GM12872 (cell line): ENCODE measurements at regions not wholly inside any gene's neighbourhood (a gene's known extent, or its start where the extent isn't known, plus 50 kb on each side); places are given as distances from the start of the nearest gene placed in this dataset.

ENCODE experiments used
- TF ChIP-seq, protein P1 (sequence below): IDR thresholded peaks from 3 replicates; pipeline ENCODE4 v1.5.1; 2011; ENCODE audit warnings: low read depth, mild to moderate bottlenecking, low read length, moderate library complexity; ENCODE audit not compliant: insufficient read depth

DNA sequence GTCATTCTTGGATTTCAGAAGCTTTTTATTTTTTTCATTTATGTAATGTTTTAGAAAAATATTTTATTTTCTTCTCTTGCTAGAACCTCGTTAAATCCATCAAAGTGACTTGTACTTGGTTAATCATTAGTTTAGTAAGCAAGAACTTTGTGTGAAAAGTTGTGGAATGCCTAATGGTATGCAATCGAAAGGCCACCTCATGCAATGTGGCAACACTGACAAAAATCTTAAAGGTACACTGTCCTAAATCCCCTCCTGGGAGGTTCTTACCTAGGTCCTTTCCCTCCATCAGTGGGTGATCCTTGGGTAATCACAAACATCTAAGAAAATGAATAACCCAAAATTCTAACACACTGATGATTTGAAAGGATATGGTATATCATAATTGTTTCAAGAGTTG, 304.2 kb downstream of the DNAH5 start:
- TF ChIP-seq, protein P1, sequence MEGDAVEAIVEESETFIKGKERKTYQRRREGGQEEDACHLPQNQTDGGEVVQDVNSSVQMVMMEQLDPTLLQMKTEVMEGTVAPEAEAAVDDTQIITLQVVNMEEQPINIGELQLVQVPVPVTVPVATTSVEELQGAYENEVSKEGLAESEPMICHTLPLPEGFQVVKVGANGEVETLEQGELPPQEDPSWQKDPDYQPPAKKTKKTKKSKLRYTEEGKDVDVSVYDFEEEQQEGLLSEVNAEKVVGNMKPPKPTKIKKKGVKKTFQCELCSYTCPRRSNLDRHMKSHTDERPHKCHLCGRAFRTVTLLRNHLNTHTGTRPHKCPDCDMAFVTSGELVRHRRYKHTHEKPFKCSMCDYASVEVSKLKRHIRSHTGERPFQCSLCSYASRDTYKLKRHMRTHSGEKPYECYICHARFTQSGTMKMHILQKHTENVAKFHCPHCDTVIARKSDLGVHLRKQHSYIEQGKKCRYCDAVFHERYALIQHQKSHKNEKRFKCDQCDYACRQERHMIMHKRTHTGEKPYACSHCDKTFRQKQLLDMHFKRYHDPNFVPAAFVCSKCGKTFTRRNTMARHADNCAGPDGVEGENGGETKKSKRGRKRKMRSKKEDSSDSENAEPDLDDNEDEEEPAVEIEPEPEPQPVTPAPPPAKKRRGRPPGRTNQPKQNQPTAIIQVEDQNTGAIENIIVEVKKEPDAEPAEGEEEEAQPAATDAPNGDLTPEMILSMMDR, result no peak

DNA sequence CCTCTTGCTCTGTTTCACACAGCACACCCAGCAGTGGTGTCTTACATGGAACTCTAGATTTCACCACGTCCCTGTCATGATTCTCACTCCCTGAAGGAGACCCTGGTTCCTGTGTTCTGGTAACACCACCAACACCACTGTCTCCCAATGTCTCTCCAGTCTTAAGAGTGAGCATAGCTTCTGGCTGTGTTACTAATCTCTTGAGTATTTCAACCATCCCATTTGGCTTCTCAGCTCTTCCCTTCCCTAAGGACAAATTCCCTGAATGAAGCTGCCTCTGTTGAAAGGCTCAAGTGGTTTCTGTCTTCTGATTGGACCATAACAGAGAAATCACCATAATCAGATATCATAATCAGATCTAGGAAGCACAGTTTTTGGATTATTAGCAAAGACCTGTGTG, 311.8 kb downstream of the DNAH5 start:
- TF ChIP-seq, protein P1, result no peak

DNA sequence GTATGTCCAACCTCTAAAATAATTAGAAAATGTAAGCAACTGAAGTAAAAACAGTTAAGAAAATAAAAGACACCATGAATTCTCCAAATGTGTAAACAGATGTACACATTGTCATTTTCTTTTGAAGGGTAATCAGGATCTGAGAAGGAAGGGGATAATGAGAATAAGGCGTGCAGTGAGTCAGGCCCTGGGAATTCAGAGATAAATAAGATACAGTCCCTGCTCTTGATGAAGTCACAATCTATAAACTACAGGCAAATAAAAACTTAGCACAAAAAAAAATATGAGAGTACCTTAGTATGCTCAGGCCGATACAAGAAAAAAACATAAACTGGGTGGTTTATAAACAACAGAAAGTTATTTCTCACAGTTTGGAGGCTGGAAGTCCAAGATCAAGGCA, 315.3 kb downstream of the DNAH5 start:
- TF ChIP-seq, protein P1, result no peak

DNA sequence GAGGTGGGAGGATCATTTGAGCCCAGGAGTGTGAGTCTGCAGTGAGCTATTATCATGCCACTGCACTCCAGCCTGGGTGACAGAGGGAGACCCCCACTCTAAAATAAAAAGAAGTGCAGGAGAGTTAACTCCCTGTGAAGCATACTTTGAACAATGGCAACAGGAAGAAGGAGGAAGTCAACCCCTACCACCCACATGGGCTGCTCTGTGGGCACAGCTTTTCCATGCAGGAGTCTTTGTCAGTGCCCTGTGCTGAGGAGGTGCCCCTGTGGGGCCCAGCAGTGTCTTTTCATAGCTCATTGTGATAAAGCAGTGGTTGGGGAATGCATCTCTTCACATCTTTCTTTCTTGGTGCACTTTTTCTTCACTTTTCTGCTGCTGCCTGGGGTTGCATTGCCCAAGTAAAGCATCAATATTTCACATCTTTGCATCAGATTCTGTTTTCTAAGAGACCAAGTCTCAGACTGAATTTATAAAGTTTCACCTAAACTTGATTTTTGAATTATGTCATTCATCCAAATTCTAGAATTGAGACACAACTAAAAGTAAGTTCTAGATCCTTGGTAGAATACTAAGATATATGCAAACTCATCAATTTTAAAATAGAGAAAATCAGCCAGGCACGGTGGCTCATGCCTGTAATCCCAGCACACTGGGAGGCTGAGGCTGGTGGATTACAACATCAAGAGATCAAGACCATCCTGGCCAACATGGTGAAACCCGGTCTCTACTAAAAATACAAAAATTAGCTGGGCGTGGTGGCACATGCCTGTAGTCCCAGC, 316.6 kb downstream of the DNAH5 start:
- TF ChIP-seq, protein P1, result no peak

DNA sequence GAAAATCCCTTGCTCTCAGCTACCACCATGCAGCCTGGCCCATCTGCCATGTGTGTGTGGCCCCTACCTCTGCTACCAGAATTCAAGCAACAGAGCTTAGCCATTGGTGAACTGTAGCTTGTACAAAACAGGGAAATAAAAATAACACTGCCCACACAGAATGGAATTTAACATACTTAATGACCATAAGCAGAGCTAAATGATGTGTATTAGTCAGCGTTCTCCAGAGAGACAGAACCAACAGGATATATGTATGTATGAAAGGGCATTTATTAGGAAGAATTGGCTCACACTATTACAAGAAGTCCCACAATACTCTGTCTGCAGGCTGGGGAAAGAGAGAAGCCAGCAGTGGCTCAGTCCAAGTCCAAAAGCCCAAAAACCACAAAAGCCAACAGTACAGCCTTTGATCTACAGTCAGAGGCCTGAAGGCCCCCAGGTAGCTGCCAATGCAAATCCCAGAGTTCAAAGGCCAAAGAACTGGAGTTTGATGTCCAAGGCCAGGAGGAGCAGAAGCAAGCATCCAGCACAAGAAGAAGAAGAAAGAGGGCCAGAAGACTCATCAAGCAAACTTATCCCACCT, 318.8 kb downstream of the DNAH5 start:
- TF ChIP-seq, protein P1, result no peak

DNA sequence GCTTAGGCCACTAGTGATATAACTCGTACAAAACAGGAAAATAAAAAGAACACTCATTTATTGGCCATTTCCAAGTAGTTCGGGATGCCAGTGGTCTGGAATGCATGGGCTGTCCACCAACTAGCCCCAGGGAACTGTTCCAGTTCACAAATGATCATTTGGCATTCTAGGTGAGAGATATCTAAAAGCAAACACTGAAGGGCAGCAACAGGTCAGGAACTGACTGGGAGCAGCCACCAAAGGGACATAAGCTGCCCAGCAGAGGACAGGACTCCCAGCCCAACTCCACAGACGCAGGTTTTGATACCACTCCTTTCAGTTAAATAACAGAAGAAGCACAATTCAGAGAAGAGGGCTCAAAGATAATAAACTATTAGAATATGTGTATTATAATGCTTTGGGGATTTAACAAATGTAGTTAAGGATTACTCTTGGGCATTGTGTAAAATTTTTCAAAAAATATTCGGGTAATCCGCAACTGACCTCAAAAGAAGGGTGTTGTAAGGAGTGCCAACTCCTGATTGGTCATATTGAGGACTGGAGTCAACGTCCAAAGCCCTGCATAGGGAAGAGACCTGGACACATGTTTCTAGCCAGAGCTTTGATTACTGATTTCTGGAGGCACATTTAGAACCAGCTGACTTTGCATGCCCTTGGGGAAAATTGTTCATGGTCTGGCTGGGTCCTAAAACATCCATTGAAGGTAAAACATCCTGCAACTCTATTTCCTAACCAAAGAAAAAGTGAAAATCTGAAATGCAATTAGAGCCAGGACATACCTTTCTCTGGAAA, 320.0 kb downstream of the DNAH5 start:
- TF ChIP-seq, protein P1, result no peak

DNA sequence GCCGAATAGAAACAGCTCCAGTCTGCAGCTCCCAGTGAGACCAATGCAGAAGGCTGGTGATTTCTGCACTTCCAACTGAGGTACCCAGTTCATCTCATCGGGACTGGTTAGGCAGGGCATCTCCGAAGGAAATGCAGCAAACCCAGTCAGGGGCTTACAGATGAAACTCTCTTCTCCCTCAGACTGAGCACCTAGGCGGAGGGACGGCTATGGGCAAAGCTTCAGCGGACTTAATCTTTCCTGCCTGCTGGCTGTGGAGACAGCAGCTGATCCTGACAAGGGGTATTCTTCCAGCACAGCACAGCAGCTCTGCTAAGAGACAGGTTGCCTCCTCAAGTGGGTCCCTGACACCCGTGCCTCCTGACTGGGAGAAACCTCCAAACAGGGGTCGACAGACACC, 330.9 kb downstream of the DNAH5 start:
- TF ChIP-seq, protein P1, result no peak
